Calu3 (cell line): ENCODE measurements at regions not wholly inside any gene's neighbourhood (a gene's known extent, or its start where the extent isn't known, plus 50 kb on each side); places are given as distances from the start of the nearest gene placed in this dataset.

Experiments used
- BruUV-seq: library from RNA; stranded (reverse); fragments of 400-500 nt; replicated peaks from 2 replicates; lab custom pipeline; 2021; lab: Mats Ljungman, UMichigan
- CTCF ChIA-PET: fragments of 300-600 bp; sonication (Branson Sonifier 250); formaldehyde crosslinking; loops from one replicate; lab custom pipeline; 2022; ENCODE audit warnings: antibody characterized with exemption; lab: Charles Lee
- DNase-seq: peaks from one replicate; pipeline ENCODE4 v3.0.0; 2022
- H3K27ac Mint-ChIP-seq: one replicate; pipeline ENCODE4 v1.8.0; 2022; ENCODE audit warnings: mixed read lengths; ENCODE audit not compliant: unreplicated experiment
- H3K27me3 Mint-ChIP-seq: one replicate; pipeline ENCODE4 v1.8.0; 2022; ENCODE audit warnings: mixed read lengths; ENCODE audit not compliant: unreplicated experiment
- H3K36me3 Mint-ChIP-seq: one replicate; pipeline ENCODE4 v1.8.0; 2022; ENCODE audit warnings: mild to moderate bottlenecking, moderate library complexity, mixed read lengths; ENCODE audit not compliant: insufficient read depth, unreplicated experiment
- H3K4me1 Mint-ChIP-seq: one replicate; pipeline ENCODE4 v1.8.0; 2022; ENCODE audit warnings: mild to moderate bottlenecking, low read depth, mixed read lengths; ENCODE audit not compliant: unreplicated experiment
- H3K4me3 Mint-ChIP-seq: one replicate; pipeline ENCODE4 v1.8.0; 2022; ENCODE audit warnings: mild to moderate bottlenecking, low read depth, moderate library complexity, mixed read lengths; ENCODE audit not compliant: unreplicated experiment
- H3K9me3 Mint-ChIP-seq: one replicate; pipeline ENCODE4 v1.8.0; 2022; ENCODE audit warnings: low read depth, mixed read lengths; ENCODE audit not compliant: unreplicated experiment
- intact Hi-C: fragments of 100-400 bp; cut with micrococcal nuclease; formaldehyde crosslinking; loops from one replicate; pipeline ENCODE4 v1.10.0; 2022; ENCODE audit not compliant: unreplicated experiment
- TF ChIP-seq, protein P1 (sequence below): fragments of 200-600 bp; IDR thresholded peaks from one replicate; pipeline ENCODE4 v1.8.0; 2022; ENCODE audit warnings: antibody characterized with exemption; ENCODE audit not compliant: unreplicated experiment

DNA sequence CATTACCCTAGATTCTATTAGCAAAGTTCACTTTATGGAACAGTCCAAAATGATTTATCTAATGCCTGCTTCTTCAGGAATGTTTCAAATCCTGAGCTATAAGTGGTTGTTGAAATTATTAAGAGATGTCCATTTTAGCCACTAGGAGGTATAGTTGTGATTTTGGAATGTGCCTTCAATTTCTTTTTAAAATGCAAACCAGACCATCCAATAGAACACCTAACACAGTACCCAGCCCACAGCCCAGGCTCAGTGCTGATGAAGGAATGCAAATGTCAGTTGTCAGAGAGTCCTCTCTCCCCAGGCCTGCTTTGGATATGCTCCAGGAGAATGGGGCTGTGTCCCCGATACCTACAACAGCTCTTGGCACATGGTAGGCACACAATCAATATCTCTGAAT is 85.8 kb upstream of the E2F8 start:
- H3K27me3 Mint-ChIP-seq: peaks cover 92% of the 10 kb centered on the region
- DNase-seq: no peak
- CTCF ChIA-PET: interaction anchor here (0.6 to 1.2 kb wide), 9 partner anchors 10 to 254 kb away, joined by 3 to 5 read pairs (median 4); no protein-coding TSS in a partner anchor
- TF ChIP-seq, protein P1, sequence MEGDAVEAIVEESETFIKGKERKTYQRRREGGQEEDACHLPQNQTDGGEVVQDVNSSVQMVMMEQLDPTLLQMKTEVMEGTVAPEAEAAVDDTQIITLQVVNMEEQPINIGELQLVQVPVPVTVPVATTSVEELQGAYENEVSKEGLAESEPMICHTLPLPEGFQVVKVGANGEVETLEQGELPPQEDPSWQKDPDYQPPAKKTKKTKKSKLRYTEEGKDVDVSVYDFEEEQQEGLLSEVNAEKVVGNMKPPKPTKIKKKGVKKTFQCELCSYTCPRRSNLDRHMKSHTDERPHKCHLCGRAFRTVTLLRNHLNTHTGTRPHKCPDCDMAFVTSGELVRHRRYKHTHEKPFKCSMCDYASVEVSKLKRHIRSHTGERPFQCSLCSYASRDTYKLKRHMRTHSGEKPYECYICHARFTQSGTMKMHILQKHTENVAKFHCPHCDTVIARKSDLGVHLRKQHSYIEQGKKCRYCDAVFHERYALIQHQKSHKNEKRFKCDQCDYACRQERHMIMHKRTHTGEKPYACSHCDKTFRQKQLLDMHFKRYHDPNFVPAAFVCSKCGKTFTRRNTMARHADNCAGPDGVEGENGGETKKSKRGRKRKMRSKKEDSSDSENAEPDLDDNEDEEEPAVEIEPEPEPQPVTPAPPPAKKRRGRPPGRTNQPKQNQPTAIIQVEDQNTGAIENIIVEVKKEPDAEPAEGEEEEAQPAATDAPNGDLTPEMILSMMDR: no peak
- H3K4me3 Mint-ChIP-seq: no peak overlapping the region
- intact Hi-C loops: no loop called here
- no peaks in the 10 kb centered on the region for H3K9me3 Mint-ChIP-seq
- no peaks in the 10 kb centered on the region for H3K36me3 Mint-ChIP-seq
- H3K4me1 Mint-ChIP-seq: no peaks in the 10 kb centered on the region
- no peak overlapping the region for H3K27ac Mint-ChIP-seq
- BruUV-seq: no TSS peak

DNA sequence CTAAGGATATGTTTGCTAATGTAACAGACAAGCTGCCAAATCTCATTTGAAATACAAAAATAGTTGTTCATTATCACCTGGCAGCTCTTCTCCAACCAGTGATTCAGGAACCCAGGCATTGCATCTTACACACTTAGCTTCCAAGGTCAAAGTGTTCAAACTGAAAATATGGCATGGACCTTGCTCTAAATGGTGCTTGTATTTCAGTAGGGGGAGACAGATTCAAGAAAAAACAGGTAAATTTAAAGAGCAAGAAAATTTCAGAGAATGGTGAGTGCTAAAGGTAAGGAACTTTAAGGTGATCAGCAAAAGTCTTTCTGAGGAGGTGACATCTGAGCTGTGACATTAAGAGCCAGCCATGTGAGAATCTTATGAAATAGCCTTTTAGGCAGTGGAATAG is 82.8 kb upstream of the E2F8 start:
- H3K27me3 Mint-ChIP-seq: peaks cover 92% of the 10 kb centered on the region

DNA sequence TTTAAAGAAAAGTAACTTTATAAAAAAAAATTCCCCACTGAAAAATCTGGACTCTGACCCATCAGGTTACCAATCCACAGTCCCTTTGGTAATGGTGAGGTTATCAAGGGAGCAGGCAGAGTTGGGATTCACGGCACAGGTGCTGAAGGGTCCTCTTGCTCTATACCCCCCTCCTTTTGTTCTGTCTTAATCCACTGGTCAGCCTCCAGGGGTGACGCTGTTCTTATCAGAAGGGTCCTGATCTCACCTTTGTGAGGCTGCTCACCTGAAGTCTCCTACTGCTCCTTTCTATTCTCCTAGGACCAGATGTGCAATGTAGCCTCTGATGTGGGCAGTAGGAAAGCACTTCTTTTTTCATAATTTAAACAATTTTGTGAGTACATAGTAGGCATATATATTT is 80.6 kb upstream of the E2F8 start:
- intact Hi-C loops: no loop called here
- CTCF ChIA-PET: no interaction called here
- H3K27ac Mint-ChIP-seq: no peak overlapping the region

More for the DNA sequence above, 82.8 kb upstream of the E2F8 start:
- intact Hi-C loops: loop anchor here (1.0 kb wide), 1 partner anchor 230 kb away; no protein-coding TSS in a partner anchor
- no peak for DNase-seq
- no TSS peak for BruUV-seq
- no peaks in the 10 kb centered on the region for H3K36me3 Mint-ChIP-seq
- no peaks in the 10 kb centered on the region for H3K9me3 Mint-ChIP-seq
- CTCF ChIA-PET: no interaction called here
- H3K27ac Mint-ChIP-seq: no peak overlapping the region
- no peaks in the 10 kb centered on the region for H3K4me1 Mint-ChIP-seq
- TF ChIP-seq, protein P1: no peak
- no peak overlapping the region for H3K4me3 Mint-ChIP-seq

DNA sequence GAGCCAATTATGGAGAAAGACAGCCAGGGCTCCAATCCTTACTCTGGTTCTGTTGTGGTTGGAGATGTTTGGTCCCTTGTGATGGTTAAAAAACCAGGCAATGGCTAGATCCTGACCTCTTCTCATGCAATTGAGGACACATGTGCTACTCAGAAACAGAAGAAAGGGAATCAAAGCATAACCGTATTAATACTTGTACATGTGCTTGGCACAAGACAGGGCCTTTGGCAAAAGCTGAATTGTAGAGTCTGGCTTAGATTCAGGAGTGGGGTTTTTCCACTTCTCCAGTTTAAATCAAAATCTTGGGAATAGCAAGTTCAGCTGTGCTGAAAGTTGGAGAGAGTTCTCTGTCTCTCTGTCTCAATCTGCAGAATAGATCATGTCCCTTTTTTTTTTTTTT is 80.1 kb upstream of the E2F8 start:
- Mint-ChIP-seq H3K36me3 (no peaks in the 10 kb centered on the region), H3K9me3 (no peaks in the 10 kb centered on the region), H3K27me3 (peaks cover 94% of the 10 kb centered on the region), H3K4me1 (no peaks in the 10 kb centered on the region), H3K27ac (no peak overlapping the region), H3K4me3 (no peak overlapping the region)
- BruUV-seq: no TSS peak
- CTCF ChIA-PET: interaction anchor here (0.7 kb wide), 1 partner anchor 122 kb away, joined by 6 read pairs; no protein-coding TSS in a partner anchor
- no peak for DNase-seq
- intact Hi-C loops: no loop called here
- TF ChIP-seq, protein P1: no peak

More for the DNA sequence above, 80.6 kb upstream of the E2F8 start:
- Mint-ChIP-seq H3K4me1 (no peaks in the 10 kb centered on the region), H3K4me3 (no peak overlapping the region), H3K36me3 (no peaks in the 10 kb centered on the region), H3K9me3 (no peaks in the 10 kb centered on the region), H3K27me3 (peaks cover 93% of the 10 kb centered on the region)
- BruUV-seq: no TSS peak
- TF ChIP-seq, protein P1: no peak
- DNase-seq: no peak
